MM.1S (cell line): ENCODE measurements at regions not wholly inside any gene's neighbourhood (a gene's known extent, or its start where the extent isn't known, plus 50 kb on each side); places are given as distances from the start of the nearest gene placed in this dataset.

ENCODE experiments used
- DNase-seq: peaks from one replicate; pipeline ENCODE4 v3.0.0-alpha.2; 2015
- H2AFZ ChIP-seq: fragments of 300-600 bp; sonication (generic); 2 replicates; pipeline ENCODE4 v1.6.0; 2016; ENCODE audit warnings: antibody characterized with exemption, low read length
- H3F3A ChIP-seq: fragments of 300-600 bp; sonication (generic); 2 replicates; pipeline ENCODE4 v1.6.1; 2016; ENCODE audit warnings: mild to moderate bottlenecking, antibody characterized with exemption, low read length, moderate library complexity, mixed read lengths; ENCODE audit not compliant: insufficient read depth
- H3K27ac ChIP-seq: fragments of 300-600 bp; sonication (generic); 2 replicates; pipeline ENCODE4 v1.5.1; 2016; ENCODE audit warnings: mild to moderate bottlenecking, low read length
- H3K27me3 ChIP-seq: fragments of 300-600 bp; sonication (generic); replicated peaks from 2 replicates; pipeline ENCODE4 v1.6.0; 2016; ENCODE audit warnings: low read length; ENCODE audit not compliant: insufficient read depth
- H3K36me3 ChIP-seq: fragments of 300-600 bp; sonication (generic); replicated peaks from 2 replicates; pipeline ENCODE4 v1.6.1; 2016; ENCODE audit warnings: mild to moderate bottlenecking, low read length, mixed read lengths; ENCODE audit not compliant: insufficient read depth
- H3K4me1 ChIP-seq: fragments of 300-600 bp; sonication (generic); 2 replicates; pipeline ENCODE4 v1.6.1; 2016; ENCODE audit warnings: low read length, mixed read lengths
- H3K4me2 ChIP-seq: fragments of 300-600 bp; sonication (generic); 2 replicates; pipeline ENCODE4 v1.6.0; 2016; ENCODE audit warnings: low read depth, low read length
- H3K4me3 ChIP-seq: fragments of 300-600 bp; sonication (generic); 2 replicates; pipeline ENCODE4 v1.5.1; 2016; ENCODE audit warnings: low read length, mixed read lengths
- H3K79me2 ChIP-seq: fragments of 300-600 bp; sonication (generic); 2 replicates; pipeline ENCODE4 v1.6.1; 2016; ENCODE audit warnings: mixed run types, low read length, mixed read lengths
- H3K9ac ChIP-seq: fragments of 300-600 bp; sonication (generic); 2 replicates; pipeline ENCODE4 v1.6.1; 2016; ENCODE audit warnings: low read length, mixed read lengths
- H3K9me2 ChIP-seq: fragments of 300-600 bp; sonication (generic); replicated peaks from 2 replicates; pipeline ENCODE4 v1.6.1; 2016; ENCODE audit warnings: mild to moderate bottlenecking, low read length, mixed read lengths; ENCODE audit not compliant: insufficient read depth
- H3K9me3 ChIP-seq: fragments of 300-600 bp; sonication (generic); replicated peaks from 2 replicates; pipeline ENCODE4 v1.6.1; 2016; ENCODE audit warnings: mild to moderate bottlenecking, low read length, mixed read lengths; ENCODE audit not compliant: insufficient read depth
- H4K20me1 ChIP-seq: fragments of 300-600 bp; sonication (generic); 2 replicates; pipeline ENCODE4 v1.6.1; 2016; ENCODE audit warnings: mild to moderate bottlenecking, low read length, moderate library complexity, mixed read lengths; ENCODE audit not compliant: insufficient read depth
- CTCF ChIP-seq: fragments of 300-600 bp; sonication (generic); IDR thresholded peaks from 2 replicates; pipeline ENCODE4 v1.5.1; 2016; ENCODE audit warnings: antibody characterized with exemption, low read length, mixed read lengths
- EZH2 ChIP-seq: fragments of 300-600 bp; sonication (generic); optimal IDR thresholded peaks from 2 replicates; pipeline ENCODE3; 2017; ENCODE audit warnings: low read depth, mild to moderate bottlenecking, antibody characterized with exemption, low read length, mixed read lengths
- EZH2phosphoT487 ChIP-seq: fragments of 300-600 bp; sonication (generic); IDR thresholded peaks from 2 replicates; pipeline ENCODE4 v1.6.1; 2018; ENCODE audit warnings: antibody characterized with exemption, low read length

GRCh38 chr5:133801955-133802751, 166.3 kb downstream of the C5orf15 start:
- DNase-seq: no peak
- Histone ChIP-seq H3K27ac (no peak overlapping the region), H3K27me3 (no peaks in the 10 kb centered on the region), H3K36me3 (no peaks in the 10 kb centered on the region), H3F3A (no peaks in the 10 kb centered on the region), H3K9me3 (no peaks in the 10 kb centered on the region), H4K20me1 (no peaks in the 10 kb centered on the region), H3K9ac (no peak overlapping the region), H3K4me2 (no peak overlapping the region), H3K4me1 (no peaks in the 10 kb centered on the region), H3K4me3 (no peak overlapping the region), H3K9me2 (no peaks in the 10 kb centered on the region), H3K79me2 (no peaks in the 10 kb centered on the region), H2AFZ (no peak overlapping the region)
- TF ChIP-seq EZH2 (no peak), CTCF (no peak), EZH2phosphoT487 (no peak)

- Histone ChIP-seq H3K4me1 (no peaks in the 10 kb centered on the region), H3K4me3 (no peak overlapping the region), H3K36me3 (no peaks in the 10 kb centered on the region), H3K27me3 (no peaks in the 10 kb centered on the region), H2AFZ (no peak overlapping the region), H3F3A (no peaks in the 10 kb centered on the region), H3K9ac (no peak overlapping the region), H3K9me3 (no peaks in the 10 kb centered on the region), H3K4me2 (no peak overlapping the region), H3K27ac (no peak overlapping the region), H3K79me2 (no peaks in the 10 kb centered on the region), H4K20me1 (no peaks in the 10 kb centered on the region), H3K9me2 (no peaks in the 10 kb centered on the region)
- TF ChIP-seq EZH2phosphoT487 (no peak), EZH2 (no peak), CTCF (no peak)
- no peak for DNase-seq
Observed at GRCh38 chr5:133801431-133801830, 167.0 kb downstream of the C5orf15 start.

GRCh38 chr5:133799571-133800237, 168.7 kb downstream of the C5orf15 start:
- no peaks in the 10 kb centered on the region for H3F3A ChIP-seq
- H3K9me3 ChIP-seq: no peaks in the 10 kb centered on the region
- H3K4me1 ChIP-seq: peaks cover 10% of the 10 kb centered on the region; the same call in 1 of the 2 replicates
- H3K79me2 ChIP-seq: no peaks in the 10 kb centered on the region
- H3K9ac ChIP-seq: no peak overlapping the region
- H3K36me3 ChIP-seq: no peaks in the 10 kb centered on the region
- H4K20me1 ChIP-seq: no peaks in the 10 kb centered on the region
- H3K4me3 ChIP-seq: no peak overlapping the region
- DNase-seq: no peak
- H3K9me2 ChIP-seq: no peaks in the 10 kb centered on the region
- H2AFZ ChIP-seq: no peak overlapping the region
- H3K4me2 ChIP-seq: no peak overlapping the region
- no peak for TF ChIP-seq CTCF
- TF ChIP-seq EZH2phosphoT487: no peak
- no peak overlapping the region for H3K27ac ChIP-seq
- no peaks in the 10 kb centered on the region for H3K27me3 ChIP-seq
